Right ventricle myocardium inferior (tissue), 1 donor: ENCODE measurements at regions not wholly inside any gene's neighbourhood (a gene's known extent, or its start where the extent isn't known, plus 50 kb on each side); places are given as distances from the start of the nearest gene placed in this dataset.

Source experiments
- ATAC-seq: fragments of 200-7000 bp; cut with Tn5 transposase; one replicate; pipeline ENCODE4 v1.9.1; 2020; ENCODE audit warnings: mild to moderate bottlenecking, moderate library complexity
- DNase-seq: peaks from one replicate; pipeline ENCODE4 v3.0.0; 2021; ENCODE audit errors: missing footprints
- intact Hi-C: fragments of 100-400 bp; cut with DNase I; formaldehyde crosslinking; loops from one replicate; pipeline ENCODE4 v1.11.0; 2022
- donor health status: DM: no; HTN: yes; CAD: no; lungs with severe emphysema.

DNA sequence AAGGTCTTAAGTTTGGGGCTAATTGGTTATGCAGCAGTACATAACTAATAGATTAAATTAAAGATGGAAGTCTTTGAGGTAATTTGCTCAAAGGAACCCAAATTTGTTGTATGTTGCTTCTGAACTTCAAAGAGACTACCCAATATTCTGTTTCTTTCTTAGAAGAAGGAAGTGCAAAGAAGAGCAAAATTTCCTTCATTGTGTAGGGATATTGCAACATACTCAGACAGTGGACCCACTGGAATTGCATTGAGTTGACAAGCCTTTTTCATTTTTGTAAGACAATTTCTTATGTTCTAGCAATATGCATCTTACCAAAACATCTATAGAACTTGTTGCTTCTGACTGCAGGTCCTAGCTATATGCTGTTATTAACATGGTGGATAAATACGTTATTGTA, 527.8 kb downstream of the SH2D4B start:
- DNase-seq (no peak), ATAC-seq (no peak)
- intact Hi-C loops, result no loop called here

DNA sequence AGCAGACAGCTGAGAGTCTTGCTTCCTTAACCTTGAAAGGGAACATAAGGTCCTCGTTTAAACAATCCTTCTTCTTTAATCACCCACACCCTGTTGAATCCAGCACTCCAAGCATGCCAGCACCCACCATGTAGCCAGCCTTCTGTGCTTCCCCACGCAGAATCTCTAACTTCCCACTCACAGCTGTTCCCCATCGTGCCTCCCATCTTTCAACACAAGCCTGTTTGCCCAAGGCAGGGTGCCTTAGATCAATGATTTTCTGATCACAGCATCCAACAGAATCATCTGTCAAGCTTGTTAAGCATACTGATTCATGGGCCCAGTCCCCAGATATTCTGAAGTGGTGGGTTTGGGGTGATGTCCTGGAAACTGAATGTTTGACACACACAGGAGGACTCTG, 530.8 kb downstream of the SH2D4B start:
- ATAC-seq (no peak), DNase-seq (no peak)
- intact Hi-C loops, result no loop called here

DNA sequence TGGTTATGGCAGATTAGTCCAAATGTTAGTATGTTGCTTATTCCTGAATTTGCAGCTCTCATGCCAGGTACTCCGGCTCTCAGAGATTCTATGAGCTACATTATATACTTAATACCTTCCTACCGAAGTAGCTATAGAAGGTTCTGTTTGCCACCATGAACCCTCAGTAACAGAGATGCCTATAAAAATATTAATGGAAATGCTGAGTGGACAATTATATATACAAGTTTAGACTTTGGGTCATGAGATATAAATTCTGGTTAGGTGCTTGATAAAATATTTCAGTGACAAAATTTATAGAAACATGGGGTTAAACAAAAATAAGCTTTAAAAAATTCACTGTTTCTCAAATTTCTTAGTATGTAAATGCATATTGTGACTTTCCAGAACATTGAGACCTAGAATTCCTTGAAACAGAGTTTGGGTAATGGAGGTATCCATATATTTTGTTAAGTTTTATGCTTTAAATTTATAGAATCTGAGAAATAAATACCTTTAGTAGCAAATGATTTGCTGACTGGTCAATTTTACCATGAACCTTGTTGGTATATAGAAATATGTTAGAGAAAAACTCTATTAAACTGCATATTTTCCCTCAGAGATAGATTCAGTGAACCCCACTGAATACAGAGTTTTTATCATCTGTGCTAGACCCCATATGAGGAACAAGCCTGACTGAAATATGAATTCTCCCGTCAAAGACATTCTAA, 533.5 kb downstream of the SH2D4B start:
- intact Hi-C loops, result no loop called here
- DNase-seq, result no peak
- no peak for ATAC-seq

DNA sequence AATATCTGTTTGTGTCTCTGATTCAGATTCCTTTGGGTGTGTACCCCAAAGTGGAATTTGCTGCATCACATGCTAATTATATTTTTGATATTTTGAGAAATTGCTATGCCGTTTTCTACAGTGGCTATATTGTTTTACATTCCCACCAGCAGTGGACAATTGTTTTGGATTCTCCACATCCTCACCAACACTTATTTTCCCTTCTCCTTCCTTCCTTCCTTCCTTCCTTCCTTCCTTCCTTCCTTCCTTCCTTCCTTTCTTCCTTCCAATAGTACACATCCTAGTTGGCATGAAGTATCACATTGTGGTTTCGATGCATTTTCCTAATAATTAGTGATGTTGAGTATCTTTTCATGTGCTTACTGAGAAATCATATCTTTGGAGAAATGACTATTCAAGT, 535.5 kb downstream of the SH2D4B start:
- intact Hi-C loops, result no loop called here
- ATAC-seq (no peak), DNase-seq (no peak)

DNA sequence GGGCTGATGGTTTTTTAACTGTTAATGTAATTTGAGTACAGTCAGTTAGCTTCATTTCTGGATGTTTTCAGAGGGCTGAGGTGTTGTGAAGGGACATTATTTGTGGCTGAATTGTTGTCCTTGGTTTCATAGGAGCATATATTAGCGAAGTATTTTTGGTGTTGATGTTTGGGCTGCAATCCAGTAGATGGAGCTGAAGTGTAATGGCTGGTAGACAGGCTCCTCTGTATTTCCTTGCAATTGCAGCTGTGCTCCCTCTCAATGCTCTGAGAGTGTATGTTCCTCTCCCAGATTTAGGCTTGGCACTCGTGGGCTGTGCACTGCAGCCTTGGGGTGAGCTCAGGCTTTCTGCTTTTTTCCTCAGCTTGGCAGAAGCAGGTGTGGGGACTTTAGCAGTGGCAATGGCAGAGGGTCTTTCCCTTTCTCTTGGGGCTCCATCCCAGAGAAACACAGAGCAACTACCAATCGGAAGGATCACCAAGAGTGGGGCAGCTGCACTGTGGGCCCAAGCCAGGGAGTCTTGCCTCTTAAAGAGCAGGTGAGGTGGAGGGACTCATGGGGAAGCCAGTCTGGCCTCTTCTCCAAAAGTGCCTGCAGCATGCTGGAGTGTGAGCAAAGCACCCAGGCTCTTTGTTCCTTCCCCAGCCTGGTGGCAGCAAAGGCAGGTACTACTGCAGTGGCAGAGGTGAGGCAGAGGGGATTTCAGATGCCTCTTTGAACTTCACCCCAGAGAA, 544.4 kb downstream of the SH2D4B start:
- DNase-seq, result no peak
- no peak for ATAC-seq
- intact Hi-C loops, result no loop called here

DNA sequence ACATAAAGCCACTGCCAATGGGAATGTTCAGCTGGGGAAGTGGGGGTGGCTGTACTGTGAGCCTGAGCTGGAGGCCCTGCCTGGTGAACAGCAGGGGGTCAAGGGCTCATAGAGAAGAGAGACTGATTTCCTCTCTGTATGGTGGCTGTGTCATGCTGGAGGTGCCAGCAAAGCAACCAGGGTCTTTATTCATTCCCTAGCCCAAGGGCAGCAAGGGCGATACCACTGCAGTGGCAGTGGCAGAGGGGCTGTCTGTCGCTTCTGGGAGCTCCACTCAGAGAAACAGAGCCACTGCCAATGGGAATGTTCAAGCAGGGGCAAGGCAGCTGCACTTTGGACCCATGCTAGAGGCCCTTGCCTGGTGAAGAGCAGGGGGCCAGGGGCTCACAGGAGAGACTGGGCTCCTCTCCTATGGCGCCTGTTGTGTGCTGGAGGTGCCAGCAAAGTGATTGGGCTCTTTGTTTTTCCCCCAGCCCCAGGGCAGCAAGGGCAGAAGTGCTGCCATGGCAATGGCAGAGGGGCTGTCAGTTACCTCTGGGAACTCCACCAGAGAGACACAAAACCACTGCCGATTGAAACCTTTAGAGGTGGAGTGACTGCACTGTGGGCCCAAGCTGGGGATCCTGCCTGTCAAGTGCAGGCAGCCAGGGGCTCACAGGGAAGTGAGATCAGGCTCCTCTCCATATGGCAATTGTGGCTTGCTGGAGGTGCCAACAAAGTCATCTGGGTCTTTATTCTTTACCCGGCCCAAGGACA, 545.1 kb downstream of the SH2D4B start:
- no peak for DNase-seq
- no peak for ATAC-seq
- intact Hi-C loops, result no loop called here

DNA sequence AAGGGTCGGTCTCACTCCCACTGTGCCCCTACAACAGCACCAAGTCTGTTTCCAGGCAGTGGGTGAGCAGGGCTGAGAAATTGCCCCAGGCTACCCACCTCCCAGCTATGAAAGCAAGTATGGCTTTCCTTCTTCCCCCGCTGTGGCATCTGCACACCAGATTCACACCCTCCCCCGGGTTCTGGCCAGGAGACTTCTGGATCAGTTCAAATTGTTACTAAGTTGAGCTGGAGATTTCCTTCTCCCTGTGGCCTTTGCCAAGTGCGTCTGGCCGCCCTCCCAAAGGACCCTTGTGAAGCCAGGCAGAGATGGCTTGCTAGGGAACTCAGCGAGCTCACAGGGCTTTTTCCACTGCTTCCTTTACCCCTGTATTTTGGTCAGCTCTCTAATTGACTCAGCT, 555.4 kb downstream of the SH2D4B start:
- intact Hi-C loops, result no loop called here
- no peak for DNase-seq
- no peak for ATAC-seq

DNA sequence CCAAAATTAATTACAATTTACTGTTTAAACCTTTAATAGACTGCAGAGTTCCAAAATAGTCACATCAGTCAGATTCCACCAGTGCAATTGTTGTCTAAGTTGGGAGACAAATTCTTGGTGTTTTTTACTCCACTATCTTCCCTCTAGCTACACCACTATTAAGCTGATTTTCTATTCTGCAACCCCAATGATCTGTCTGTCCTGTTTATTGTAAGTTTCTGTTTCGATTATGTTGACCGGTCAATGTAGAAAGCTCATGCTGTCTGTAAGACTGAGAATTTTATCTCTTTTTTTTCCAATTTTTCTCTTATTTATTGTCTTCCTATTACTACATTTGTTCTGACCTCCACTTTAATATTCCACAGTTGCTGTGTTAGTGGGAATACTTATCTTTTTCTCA, 557.5 kb downstream of the SH2D4B start:
- intact Hi-C loops, result no loop called here
- DNase-seq, result no peak
- no peak for ATAC-seq

DNA sequence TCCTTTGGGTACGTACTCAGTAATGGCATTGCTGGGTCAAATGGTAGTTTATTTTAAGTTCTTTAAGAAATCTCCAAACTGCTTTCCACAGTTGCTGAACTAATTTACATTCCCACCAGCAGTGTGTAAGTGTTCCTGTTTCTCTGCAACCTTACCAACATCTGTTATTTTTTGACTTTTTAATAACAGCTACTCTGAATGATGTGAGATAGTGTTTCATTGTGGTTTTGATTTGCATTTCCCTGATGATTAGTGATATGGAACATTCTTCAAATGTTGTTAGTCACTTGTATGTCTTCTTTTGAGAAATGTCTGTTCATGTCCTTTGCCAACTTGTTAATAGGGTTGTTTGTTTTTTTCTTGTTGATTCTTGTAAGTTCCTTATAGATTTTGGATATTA, 558.9 kb downstream of the SH2D4B start:
- ATAC-seq (no peak), DNase-seq (no peak)
- intact Hi-C loops, result no loop called here

DNA sequence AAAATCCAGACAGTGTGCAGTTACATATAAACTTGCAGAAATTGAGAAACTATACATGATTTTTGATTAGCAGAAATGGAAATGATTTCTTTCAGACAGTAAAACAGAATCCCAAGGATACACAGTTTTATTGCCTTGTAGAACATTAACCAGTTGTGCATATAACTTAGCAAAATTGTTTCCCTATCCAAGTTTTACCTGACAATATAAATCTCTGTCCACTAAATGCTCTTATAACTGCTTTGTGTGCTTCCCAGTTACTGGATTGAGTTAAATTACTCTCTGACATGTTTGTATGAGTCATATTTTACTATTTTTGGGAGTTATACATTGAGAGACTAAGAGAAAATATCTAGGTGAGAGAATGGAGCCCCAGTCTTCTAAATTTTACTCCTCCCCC, 563.4 kb downstream of the SH2D4B start:
- ATAC-seq (no peak), DNase-seq (no peak)
- intact Hi-C loops, result no loop called here

DNA sequence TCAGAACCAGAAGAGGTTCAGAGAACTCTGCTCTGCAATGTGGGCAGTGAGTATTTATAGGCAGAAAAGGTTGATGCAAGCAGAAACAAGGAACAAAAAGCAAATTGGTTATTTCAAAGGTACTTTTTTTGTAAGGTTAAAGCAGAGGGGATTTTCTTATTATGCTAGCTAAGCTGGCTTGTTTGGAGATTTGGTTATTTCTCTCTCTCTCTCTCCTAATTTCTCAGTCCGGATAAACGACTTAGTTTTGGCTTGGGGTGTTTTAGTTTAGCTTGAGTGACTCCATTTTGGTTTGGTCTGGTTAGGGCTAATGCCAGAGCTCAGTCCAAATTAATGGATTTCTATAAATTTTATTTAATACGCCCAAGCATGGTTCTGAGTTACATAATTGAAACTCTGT, 566.8 kb downstream of the SH2D4B start:
- intact Hi-C loops, result no loop called here
- DNase-seq (no peak), ATAC-seq (no peak)

DNA sequence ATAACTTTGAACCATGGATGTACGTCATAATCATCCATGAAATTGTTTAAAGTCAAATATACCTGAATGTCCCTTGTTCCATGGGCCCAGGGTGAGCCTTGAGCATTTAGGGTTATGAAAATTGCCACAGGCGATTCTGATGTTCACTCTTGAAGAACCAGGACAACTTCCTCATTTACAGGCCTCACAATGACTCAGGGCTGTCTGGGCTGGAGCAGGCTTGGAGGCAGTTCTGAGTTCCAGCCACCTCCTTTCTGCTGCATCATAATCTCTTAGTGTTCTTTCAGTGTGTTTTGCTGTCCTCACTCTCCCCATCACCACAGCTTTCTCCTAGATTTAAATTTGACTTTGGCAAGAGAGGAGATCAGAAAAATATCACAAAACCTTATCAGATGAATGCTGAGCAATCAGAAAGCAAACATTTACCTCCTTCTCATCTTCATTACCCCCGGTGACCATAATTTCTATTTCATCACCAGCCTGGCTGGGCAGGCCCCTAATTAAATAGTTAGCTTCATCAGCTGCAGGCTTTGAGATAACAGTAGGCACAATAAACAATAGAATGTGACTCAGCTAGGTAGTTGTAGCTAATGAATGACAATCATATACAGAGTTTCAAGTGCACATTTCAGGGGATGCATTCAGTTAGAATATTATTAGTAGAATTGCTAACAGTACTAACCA, 571.0 kb downstream of the SH2D4B start:
- DNase-seq, result no peak
- intact Hi-C loops, result no loop called here
- no peak for ATAC-seq

DNA sequence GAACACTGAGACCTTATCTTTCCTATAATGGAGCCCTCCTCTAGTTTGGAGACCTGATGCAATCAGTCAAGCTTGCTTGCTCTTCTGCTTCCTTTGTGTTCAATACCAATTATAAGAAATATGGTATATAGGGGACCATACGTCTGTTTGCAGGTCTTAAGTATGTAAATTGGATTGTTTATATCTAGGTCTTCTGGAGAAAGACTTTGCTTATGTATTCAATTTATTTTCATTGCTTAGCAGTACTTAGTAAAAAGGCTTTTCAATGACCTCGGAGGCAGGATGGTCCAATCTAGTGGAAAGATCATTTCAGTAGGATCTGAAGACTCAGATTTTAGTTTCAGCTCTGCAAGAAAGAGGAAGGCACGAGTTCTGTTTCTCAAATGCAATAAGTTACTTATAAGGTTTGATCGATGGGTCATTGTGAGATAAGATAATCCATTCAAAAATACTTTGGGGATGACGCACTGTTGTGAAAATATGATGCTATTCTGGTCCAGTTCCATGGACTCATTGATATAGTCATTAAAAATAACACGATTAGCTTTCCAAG, 571.6 kb downstream of the SH2D4B start:
- intact Hi-C loops, result no loop called here
- no peak for ATAC-seq
- no peak for DNase-seq

DNA sequence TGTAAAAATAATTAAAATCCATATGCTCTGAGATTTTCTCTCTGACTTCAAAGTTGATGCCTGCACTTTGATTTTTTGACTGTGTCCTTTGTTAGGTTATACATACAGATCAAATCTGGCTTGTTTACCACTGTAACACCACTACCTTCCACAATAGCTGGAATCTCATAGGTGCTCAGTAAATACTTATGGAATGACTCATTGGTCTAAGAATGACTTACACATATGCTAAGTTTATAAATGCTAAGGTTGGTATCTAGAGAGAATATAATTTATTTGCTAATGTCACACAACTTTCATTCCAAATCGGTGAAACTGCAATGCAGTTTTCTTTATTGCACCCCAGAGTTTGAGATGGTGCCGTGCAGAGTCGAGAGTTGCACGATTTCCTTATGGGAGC, 578.5 kb downstream of the SH2D4B start:
- intact Hi-C loops, result no loop called here
- ATAC-seq (no peak), DNase-seq (no peak)

DNA sequence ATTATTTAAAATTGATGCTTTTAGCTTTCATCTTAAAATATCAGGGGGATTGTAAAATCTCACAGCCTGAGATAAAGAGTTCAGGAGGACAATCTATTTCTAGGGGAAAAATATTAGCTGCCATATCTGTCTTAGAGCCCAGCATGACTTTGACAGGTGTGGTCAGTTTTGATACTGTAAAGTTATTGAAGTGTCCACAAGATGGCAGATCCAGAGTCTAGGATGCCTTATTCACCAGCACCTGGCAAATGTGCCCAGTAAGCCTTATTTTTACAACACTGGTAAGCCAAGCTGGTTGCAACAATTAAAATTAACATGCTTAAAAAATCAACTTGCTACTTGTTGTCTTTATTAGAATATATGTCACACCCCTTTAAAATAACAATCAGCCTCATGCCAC, 579.3 kb downstream of the SH2D4B start:
- no peak for ATAC-seq
- no peak for DNase-seq
- intact Hi-C loops, result no loop called here

DNA sequence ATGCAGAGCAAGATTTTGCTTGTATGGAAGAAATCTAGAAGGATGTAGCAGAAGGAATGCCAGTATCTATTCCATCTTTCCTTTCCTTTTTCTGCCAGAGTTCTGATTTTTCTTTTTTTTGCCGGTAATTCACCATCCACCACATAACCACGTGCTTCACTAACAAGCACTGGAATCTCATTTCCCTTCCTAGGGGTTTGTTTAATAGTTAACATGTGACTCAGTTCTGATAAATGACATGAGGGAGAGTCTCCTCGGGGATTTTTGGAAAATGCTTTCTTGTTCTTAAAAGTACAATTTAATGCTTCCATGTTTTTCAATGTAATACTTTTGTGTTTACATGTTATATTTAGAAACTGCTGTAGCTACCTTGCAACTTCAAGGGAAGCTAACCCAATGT, 590.2 kb downstream of the SH2D4B start:
- DNase-seq (no peak), ATAC-seq (no peak)
- intact Hi-C loops, result no loop called here

DNA sequence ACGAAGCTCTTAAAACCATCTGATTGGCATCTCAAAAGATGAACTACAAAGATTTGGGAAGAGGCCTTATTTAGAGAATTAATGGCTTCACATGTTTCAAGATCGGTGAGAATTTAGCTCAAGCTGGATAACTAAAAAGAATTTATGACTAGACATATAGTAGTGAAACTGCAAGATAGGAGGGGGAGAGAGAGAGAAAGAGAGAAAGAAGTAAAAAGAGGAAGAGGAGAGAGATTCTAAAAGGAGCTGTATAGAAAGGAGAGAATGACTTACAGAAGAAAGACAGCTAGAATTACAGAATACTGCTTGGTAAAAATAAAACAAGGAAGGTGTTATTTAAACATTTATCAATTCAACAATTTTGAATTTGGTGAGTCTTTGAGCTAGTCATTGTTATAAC, 592.3 kb downstream of the SH2D4B start:
- no peak for ATAC-seq
- intact Hi-C loops, result no loop called here
- no peak for DNase-seq

DNA sequence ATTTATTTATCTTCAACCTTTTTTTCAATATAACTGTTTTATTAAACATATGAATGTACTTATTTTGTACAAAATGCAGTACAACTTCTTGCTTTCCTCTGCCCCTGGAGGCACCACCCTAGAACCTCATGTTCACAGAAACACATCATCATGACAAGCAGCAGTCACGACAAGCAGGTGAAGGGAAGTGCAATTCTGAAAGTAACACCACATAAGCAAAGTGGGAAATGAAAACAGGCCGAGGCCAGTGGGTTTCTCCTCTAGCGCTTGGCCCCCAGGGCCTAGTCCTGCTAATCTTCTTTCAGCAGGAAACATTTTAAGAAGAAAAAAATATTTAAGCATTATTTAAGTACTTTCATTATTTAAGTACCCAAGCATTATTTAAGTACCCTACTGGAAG, 598.1 kb downstream of the SH2D4B start:
- ATAC-seq, result no peak
- intact Hi-C loops, result no loop called here
- no peak for DNase-seq

DNA sequence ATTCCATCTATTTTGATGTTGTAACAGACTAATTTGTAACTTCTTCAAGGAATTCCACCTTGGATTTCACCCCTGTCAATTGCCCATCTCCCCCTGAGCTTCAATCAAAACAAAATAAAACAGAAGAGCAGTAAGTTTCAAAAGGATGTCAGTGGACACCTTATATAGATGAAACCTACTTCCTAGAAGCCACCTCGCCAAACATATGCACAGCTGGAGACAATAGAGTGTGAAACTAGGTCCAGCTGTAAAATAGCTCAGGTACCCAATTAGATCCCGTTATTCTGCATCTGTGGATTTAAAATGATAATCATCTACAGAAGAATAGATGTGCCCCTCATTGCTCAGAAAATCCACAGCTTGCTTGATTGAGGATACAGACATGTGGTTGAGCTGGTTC, 598.6 kb downstream of the SH2D4B start:
- intact Hi-C loops, result no loop called here
- no peak for ATAC-seq
- DNase-seq, result no peak
